Hematopoietic multipotent progenitor cell (in vitro differentiated cells): ENCODE measurements at regions not wholly inside any gene's neighbourhood (a gene's known extent, or its start where the extent isn't known, plus 50 kb on each side); places are given as distances from the start of the nearest gene placed in this dataset.

Source experiments
- DNase-seq, 3 donors: peaks; one replicate each; pipeline ENCODE4 v3.0.0-alpha.2; 2011 to 2015; ENCODE audit warnings: low read depth in 2 of 3, low spot score in 2 of 3

- DNase-seq: peak in 2 of 3 donors; percentile 63 to 82
Measured at GRCh38 chr3:195003006-195003892, 267.7 kb downstream of the XXYLT1 start.

GRCh38 chr3:195003893-195004289, 267.1 kb downstream of the XXYLT1 start:
- DNase-seq: no peak

- no peak for DNase-seq
Measured at GRCh38 chr3:195004512-195005250, 266.3 kb downstream of the XXYLT1 start.

GRCh38 chr3:195005251-195005620, 265.7 kb downstream of the XXYLT1 start:
- DNase-seq: no peak

- DNase-seq: no peak
Measured at GRCh38 chr3:195005759-195006510, 265.0 kb downstream of the XXYLT1 start.

- no peak for DNase-seq
Measured at GRCh38 chr3:195007151-195007550, 263.8 kb downstream of the XXYLT1 start.

- peak in 1 of 3 donors; percentile 76 for DNase-seq
Measured at GRCh38 chr3:195007766-195008165, 263.2 kb downstream of the XXYLT1 start.

- DNase-seq: no peak
Measured at GRCh38 chr3:195008816-195009215, 262.1 kb downstream of the XXYLT1 start.

GRCh38 chr3:195009616-195010015, 261.3 kb downstream of the XXYLT1 start:
- no peak for DNase-seq

GRCh38 chr3:195010551-195011100, 260.3 kb downstream of the XXYLT1 start:
- DNase-seq: no peak

- no peak for DNase-seq
Measured at GRCh38 chr3:195011231-195011834, 259.6 kb downstream of the XXYLT1 start.

GRCh38 chr3:195012100-195012499, 258.9 kb downstream of the XXYLT1 start:
- no peak for DNase-seq

- DNase-seq: no peak
Measured at GRCh38 chr3:195012571-195012970, 258.4 kb downstream of the XXYLT1 start.

GRCh38 chr3:195013411-195014361, 257.3 kb downstream of the XXYLT1 start:
- DNase-seq: peak in 1 of 3 donors; percentile 57

- peak in 1 of 3 donors; percentile 36 for DNase-seq
Measured at GRCh38 chr3:195015021-195015420, 255.9 kb downstream of the XXYLT1 start.

- no peak for DNase-seq
Measured at GRCh38 chr3:195017151-195017550, 253.8 kb downstream of the XXYLT1 start.
